ENCODE measurements at regions not wholly inside any gene's neighbourhood (a gene's known extent, or its start where the extent isn't known, plus 50 kb on each side); places are given as distances from the start of the nearest gene placed in this dataset.
"Not testable (repeated sequence)": the region's sequence is repeated elsewhere in the genome, so short reads cannot be mapped to it uniquely, and the experiment has no call there.

- TF ChIP-seq CTCF (IDR thresholded peaks at IDR 0.05) = no peak
- WGBS, 3 donors = 75 to 80% (median 78%) methylated on average over 12 of the region's 12 CpGs
- ATAC-seq (no peak), DNase-seq (no peak)
- no peaks in the 10 kb centered on the region for H3K4me1 ChIP-seq
- no peak overlapping the region for H3K27ac ChIP-seq
- intact Hi-C loops (cut with DNase I) = loop anchor here in 1 of 2 donors (5.0 kb wide), 1 partner anchor 282 kb away; no protein-coding TSS in a partner anchor
- no peaks in the 10 kb centered on the region for H3K36me3 ChIP-seq (ENCODE audit: insufficient read depth in 1 of 2, low read depth in 1 of 2)
- no peaks in the 10 kb centered on the region for H3K9me3 ChIP-seq
- no peaks in the 10 kb centered on the region for H3K27me3 ChIP-seq (ENCODE audit: insufficient read depth in 3 of 3, low read length in 2 of 3)
- no peak overlapping the region for H3K4me3 ChIP-seq
Measured at GRCh38 chr7:29639886-29640595, 76.4 kb downstream of the PRR15 start.

- 46 to 80% (median 62%) methylated on average over 5 of the region's 5 CpGs for WGBS, 3 donors
- Histone ChIP-seq H3K36me3 (ENCODE audit: insufficient read depth in 1 of 2, low read depth in 1 of 2) (no peaks in the 10 kb centered on the region), H3K4me3 (no peak overlapping the region), H3K9me3 (no peaks in the 10 kb centered on the region), H3K4me1 (no peaks in the 10 kb centered on the region), H3K27me3 (ENCODE audit: insufficient read depth in 3 of 3, low read length in 2 of 3) (no peaks in the 10 kb centered on the region), H3K27ac (no peak overlapping the region)
- TF ChIP-seq CTCF (IDR thresholded peaks at IDR 0.05) = no peak
- ATAC-seq (peak; percentile 56 to 82 (median 70)), DNase-seq (no peak)
- intact Hi-C loops (cut with DNase I) = no loop called here
Measured at GRCh38 chr7:29641651-29642050, 78.0 kb downstream of the PRR15 start.

- Histone ChIP-seq H3K9me3 (no peaks in the 10 kb centered on the region), H3K27ac (no peak overlapping the region), H3K4me1 (no peaks in the 10 kb centered on the region), H3K4me3 (no peak overlapping the region), H3K27me3 (ENCODE audit: insufficient read depth in 3 of 3, low read length in 2 of 3) (no peaks in the 10 kb centered on the region), H3K36me3 (ENCODE audit: insufficient read depth in 1 of 2, low read depth in 1 of 2) (no peaks in the 10 kb centered on the region)
- ATAC-seq (no peak), DNase-seq (no peak)
- intact Hi-C loops (cut with DNase I) = no loop called here
- 80 to 86% (median 84%) methylated on average over 10 of the region's 10 CpGs for WGBS, 3 donors
- no peak for TF ChIP-seq CTCF (IDR thresholded peaks at IDR 0.05)
Measured at GRCh38 chr7:29642494-29643155, 79.0 kb downstream of the PRR15 start.

- DNase-seq; intact Hi-C loops (cut with DNase I); H3K27me3 ChIP-seq (ENCODE audit: insufficient read depth in 3 of 3, low read length in 2 of 3); H3K4me1 ChIP-seq; H3K4me3 ChIP-seq; H3K27ac ChIP-seq; H3K9me3 ChIP-seq; ATAC-seq; H3K36me3 ChIP-seq (ENCODE audit: insufficient read depth in 1 of 2, low read depth in 1 of 2): not testable (repeated sequence)
- 61 to 63% (median 62%) methylated on average over 2 of the region's 2 CpGs for WGBS, 3 donors
Measured at GRCh38 chr7:29646116-29646515, 82.5 kb downstream of the PRR15 start.

- Histone ChIP-seq H3K27ac (no peak overlapping the region), H3K27me3 (ENCODE audit: insufficient read depth in 3 of 3, low read length in 2 of 3) (no peaks in the 10 kb centered on the region), H3K4me1 (peaks cover 4% of the 10 kb centered on the region), H3K9me3 (no peaks in the 10 kb centered on the region), H3K36me3 (ENCODE audit: insufficient read depth in 1 of 2, low read depth in 1 of 2) (no peaks in the 10 kb centered on the region), H3K4me3 (no peak overlapping the region)
- ATAC-seq (no peak), DNase-seq (no peak)
- intact Hi-C loops (cut with DNase I) = no loop called here
- TF ChIP-seq CTCF (IDR thresholded peaks at IDR 0.05) = no peak
- 89 to 92% (median 92%) methylated on average over 4 of the region's 4 CpGs for WGBS, 3 donors
Measured at GRCh38 chr7:29647020-29647654, 83.5 kb downstream of the PRR15 start.

GRCh38 chr7:29647691-29648210, 84.1 kb downstream of the PRR15 start:
- intact Hi-C loops (cut with DNase I); H3K36me3 ChIP-seq (ENCODE audit: insufficient read depth in 1 of 2, low read depth in 1 of 2); H3K27me3 ChIP-seq (ENCODE audit: insufficient read depth in 3 of 3, low read length in 2 of 3); H3K9me3 ChIP-seq; ATAC-seq; DNase-seq; H3K4me3 ChIP-seq; H3K27ac ChIP-seq; H3K4me1 ChIP-seq: not testable (repeated sequence)
- 77 to 91% (median 81%) methylated on average over 5 of the region's 5 CpGs for WGBS, 3 donors

Measured in psoas muscle (tissue), 7 donors.